Peyer's patch (tissue), 4 donors: ENCODE measurements at regions not wholly inside any gene's neighbourhood (a gene's known extent, or its start where the extent isn't known, plus 50 kb on each side); places are given as distances from the start of the nearest gene placed in this dataset.

Source experiments
- POLR2A ChIP-seq, 2 donors: fragments of 450-650 bp; IDR thresholded peaks; one replicate each; pipeline ENCODE4 v1.5.1; 2017; ENCODE audit warnings: antibody characterized with exemption in 2 of 2, mild to moderate bottlenecking in 2 of 2, moderate library complexity in 2 of 2
- TF ChIP-seq, protein P1 (sequence below), 6 experiments: fragments of 450-650 bp in 4 of 6; fragments of 200-600 bp in 2 of 6; sonication (generic) in 1 of 6; IDR thresholded peaks; one replicate each; pipeline ENCODE4 v1.5.1; 2017 to 2019; ENCODE audit warnings: antibody characterized with exemption in 6 of 6, mild to moderate bottlenecking in 3 of 6, moderate library complexity in 1 of 6

- TF ChIP-seq, protein P1, sequence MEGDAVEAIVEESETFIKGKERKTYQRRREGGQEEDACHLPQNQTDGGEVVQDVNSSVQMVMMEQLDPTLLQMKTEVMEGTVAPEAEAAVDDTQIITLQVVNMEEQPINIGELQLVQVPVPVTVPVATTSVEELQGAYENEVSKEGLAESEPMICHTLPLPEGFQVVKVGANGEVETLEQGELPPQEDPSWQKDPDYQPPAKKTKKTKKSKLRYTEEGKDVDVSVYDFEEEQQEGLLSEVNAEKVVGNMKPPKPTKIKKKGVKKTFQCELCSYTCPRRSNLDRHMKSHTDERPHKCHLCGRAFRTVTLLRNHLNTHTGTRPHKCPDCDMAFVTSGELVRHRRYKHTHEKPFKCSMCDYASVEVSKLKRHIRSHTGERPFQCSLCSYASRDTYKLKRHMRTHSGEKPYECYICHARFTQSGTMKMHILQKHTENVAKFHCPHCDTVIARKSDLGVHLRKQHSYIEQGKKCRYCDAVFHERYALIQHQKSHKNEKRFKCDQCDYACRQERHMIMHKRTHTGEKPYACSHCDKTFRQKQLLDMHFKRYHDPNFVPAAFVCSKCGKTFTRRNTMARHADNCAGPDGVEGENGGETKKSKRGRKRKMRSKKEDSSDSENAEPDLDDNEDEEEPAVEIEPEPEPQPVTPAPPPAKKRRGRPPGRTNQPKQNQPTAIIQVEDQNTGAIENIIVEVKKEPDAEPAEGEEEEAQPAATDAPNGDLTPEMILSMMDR (IDR thresholded peaks at IDR 0.05): no peak
- TF ChIP-seq POLR2A (IDR thresholded peaks at IDR 0.05): no peak
Observed at GRCh38 chr20:48234951-48235350, 449.7 kb upstream of the SULF2 start.
